Fibroblast of upper back skin (primary cell): ENCODE measurements at regions not wholly inside any gene's neighbourhood (a gene's known extent, or its start where the extent isn't known, plus 50 kb on each side); places are given as distances from the start of the nearest gene placed in this dataset.
A peak's percentile ranks its signal among the peaks of the same experiment; 100 is the strongest.

Experiments used
- DNase-seq: peaks from one replicate; pipeline ENCODE4 v3.0.0-alpha.2; 2013

DNA sequence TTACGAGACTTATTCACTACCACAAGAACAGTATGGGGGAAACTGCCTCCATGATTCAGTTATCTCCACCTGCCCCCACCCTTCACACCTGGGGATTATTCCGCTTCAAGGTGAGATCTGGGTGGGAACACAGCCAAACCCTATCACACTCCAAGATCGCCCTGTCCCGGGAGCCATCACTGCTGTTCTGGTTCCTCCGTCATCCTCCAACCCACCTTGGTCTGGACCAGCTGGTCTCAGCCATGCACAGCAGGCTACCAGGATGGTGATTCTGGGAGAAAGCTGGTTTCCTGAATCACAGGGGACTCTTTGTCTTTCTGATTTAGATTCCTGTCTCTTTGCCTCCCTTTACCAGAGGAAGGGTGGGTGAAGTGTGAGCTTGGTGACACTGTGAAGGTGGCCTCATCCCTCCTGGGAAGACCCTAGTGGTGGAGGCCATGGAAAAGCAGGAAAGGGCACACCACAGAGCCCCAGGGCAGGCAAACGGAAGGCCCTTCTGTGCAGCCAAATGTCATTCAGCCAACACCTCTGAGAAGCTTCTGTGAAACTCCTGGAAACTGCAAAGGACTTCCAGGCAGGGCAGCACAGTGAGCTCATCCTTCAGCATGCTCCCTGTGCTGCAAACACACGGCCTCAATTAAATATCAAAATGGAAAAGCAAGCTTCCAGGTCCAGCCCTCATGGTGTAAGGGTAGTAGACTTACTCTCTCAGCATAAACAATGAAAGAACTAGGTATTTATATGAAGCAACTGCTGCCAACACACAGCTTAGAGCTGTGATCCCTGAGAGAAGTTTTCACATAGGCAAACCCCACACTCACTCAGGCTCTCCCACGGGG is 169.8 kb downstream of the ANKRD60 start:
- no peak for DNase-seq

GRCh38 chr20:58056921-58057686 is 171.3 kb downstream of the ANKRD60 start:
- no peak for DNase-seq

- DNase-seq, result no peak
These were observed 172.3 kb downstream of the ANKRD60 start for GRCh38 chr20:58056021-58056591.

DNA sequence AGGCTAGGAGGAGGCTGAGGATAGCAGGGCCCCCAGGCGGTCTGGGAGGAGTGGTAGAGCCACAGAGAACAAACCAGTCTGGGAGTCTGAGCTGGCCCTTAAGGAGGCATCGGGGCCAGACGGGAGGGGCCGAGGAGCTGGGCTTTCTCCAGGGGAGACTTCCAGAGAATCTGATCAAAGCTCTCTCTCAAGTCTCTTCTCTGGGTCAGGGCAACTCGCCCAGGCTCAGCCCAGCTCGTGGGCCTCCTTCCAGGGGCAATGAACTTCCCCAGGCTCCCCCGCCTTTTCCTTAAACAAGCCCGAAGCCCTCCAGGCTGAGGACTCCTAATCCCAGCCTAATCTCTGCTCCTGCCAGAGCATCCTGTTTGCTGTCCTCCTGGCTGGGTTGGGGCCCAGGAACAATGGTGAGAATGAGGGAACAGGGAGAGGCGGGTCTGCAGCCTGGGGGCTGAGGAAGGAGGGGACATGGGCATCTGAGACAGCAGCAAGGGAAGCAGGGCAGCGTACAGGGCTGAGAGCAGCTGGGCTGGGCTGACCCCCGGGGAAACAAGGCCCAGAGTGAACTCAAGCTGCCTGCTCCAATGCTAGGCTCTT is 173.6 kb downstream of the ANKRD60 start:
- no peak for DNase-seq

DNA sequence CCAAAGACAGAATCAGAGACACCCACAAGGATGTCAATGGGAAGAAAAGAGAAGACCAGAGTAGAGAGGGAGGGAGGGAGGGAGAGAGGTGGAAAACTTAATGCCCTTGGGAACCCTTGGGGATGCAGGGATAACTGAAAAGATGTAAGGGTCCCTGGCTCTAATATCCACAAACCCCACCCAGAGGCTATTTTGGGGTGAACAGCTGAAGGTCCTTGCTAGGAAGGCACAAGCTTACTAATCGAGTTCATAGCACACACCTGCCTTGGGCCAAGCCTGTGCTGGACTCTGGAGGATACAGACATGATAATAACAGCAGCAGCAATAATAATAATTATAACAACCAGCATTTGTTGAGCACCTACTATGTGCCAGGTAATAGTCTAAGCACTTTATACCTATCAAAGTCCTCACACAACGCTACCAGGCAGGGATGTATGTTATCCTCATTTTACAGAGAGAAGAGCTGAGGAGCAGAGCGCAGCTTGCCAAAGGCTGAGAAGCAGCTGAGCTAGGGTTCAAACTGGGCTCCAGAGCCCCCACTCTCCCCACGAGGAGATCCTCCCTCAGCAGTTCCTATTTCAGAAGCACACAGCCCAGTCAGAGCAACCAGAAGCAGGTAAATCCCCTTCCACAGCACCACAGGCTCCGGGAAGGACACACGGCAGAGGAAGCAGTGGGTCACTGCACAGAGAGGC is 174.2 kb downstream of the ANKRD60 start:
- no peak for DNase-seq

- DNase-seq, result no peak
These were observed 174.9 kb downstream of the ANKRD60 start for GRCh38 chr20:58053391-58054055.

DNA sequence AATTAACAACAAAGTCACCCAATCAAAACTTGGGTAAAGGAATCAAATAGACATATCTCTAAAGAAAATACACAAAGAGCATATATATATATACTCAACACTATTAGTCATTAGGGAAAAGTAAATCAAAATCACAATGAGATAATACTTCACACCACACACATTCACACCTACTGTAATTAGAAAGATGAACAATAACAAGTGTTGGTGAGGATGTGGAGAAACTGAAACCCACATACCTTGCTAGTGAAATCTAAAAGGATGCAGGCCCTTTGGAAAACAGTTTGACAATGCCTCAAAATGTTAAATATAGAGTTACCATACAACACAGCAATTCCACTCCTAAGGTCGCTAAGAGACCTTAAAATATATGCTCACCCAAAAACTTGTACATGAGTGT is 177.1 kb downstream of the ANKRD60 start:
- no peak for DNase-seq

DNA sequence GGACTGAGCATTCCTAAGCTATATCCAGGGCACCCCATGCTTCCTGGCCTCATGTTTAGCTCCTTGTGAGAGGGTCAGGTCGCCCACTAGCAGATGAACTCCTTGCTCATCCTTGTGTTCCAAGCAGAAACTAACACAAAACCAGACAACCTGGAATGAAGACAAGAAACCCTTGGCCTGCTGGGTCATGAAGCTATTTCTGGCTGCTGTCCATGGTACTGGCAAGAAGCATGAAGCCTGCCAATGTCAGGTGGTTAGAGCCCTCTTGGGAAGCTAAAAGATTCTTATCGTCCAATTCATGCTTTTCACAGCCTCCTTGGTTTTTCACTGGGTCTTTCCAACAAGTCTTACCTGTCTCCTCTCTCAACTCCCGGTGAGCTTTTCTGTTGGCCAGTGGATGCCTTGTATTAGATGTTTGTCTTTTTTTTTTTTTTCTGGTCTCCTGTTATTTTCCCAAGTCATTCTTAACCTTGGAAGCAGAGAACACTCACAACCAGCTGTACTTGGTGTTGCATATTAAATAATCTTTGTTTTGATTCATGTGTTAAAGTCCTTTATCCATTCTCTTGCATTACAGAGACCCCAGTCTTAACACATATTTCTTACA is 180.3 kb downstream of the ANKRD60 start:
- peak; percentile 74 for DNase-seq

DNA sequence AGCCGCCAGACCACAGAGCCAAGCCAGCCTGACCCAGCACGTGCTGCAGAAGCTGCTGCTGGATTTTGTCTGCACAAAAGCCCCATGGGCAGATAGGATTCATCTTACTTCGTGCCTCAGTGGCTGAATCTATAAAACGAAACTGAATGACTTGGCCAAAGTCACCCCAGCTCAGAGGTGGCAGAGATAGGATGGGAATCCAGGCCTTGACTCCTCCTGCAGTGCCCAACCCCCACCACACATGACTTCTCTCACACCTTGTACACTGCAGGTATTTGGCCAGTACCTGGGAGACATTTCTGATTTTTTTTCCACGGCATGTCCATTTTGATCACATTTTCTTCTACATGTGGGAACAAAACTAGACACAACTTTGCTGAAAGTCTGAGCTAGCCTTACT is 182.1 kb downstream of the ANKRD60 start:
- DNase-seq, result no peak

- DNase-seq, result no peak
These were observed 182.9 kb downstream of the ANKRD60 start for GRCh38 chr20:58045579-58045978.

DNA sequence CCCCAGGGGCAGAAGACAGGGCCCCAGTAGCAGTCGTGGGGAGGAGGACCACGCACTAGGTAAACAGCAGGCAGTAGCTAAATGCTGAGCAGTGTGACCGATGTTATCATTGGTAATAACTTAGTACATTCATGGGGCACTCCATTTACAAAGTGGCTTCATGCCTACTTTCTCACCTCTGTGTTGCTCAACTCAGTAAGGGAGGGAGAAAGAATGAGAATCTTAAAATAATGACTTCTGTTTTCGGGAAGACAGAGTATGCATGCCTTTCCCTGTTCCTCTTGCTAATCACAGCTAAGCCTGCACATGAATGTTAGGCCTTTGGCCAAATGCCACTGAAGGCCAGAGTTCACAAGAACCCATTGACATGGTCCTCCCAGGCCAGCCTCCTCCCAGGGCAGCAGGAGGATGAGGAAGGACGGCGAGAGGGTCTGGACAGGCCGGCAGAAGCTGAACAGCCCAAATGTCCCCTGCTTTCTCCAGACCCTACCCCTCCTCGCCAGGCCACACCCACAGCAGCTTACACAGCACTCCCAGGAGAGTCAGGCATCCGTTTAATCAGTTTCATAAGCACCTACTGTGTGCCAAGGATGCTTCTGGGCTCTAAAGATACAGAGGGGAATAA is 183.4 kb downstream of the ANKRD60 start:
- DNase-seq, result no peak

DNA sequence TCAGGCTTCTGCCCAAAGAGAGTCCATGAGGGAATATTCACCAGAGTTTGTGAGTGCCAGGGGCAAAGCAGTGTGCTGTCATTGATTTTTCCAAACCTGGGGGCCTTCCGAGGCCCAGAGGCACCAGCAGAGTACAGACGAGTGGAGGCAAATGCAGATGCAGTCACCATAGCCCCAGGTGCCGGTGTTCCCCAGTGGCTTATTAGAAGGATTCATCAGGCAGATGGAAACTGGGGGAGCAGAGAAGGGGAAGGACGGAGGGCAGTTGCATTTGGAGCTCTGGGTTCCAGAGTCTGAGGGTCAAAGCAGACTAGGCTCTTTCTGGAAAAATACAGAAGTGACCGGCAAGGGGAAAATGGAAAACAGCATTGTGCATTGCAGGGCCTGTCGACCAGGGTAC is 184.2 kb downstream of the ANKRD60 start:
- DNase-seq, result no peak

- no peak for DNase-seq
These were observed 185.0 kb downstream of the ANKRD60 start for GRCh38 chr20:58043236-58044140.

DNA sequence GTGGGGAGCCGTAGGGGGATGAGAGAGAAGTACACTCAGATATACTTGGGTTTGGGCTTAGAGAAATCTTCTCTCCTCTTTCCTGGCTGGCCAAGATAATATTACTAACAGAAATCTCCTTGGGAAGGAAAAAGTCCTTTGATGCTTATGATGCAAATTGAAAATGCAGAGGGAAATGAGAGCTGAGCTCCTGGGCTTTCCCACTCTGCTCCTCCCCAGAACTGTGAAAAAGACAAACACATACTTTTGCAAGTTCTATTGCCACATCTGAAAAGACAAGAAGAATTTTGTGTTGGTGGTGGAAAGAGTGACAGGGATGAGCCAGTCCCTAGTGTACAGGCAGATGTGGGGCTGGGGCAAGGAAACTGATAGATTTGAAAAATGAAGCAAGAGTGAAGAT is 185.9 kb downstream of the ANKRD60 start:
- DNase-seq, result no peak

DNA sequence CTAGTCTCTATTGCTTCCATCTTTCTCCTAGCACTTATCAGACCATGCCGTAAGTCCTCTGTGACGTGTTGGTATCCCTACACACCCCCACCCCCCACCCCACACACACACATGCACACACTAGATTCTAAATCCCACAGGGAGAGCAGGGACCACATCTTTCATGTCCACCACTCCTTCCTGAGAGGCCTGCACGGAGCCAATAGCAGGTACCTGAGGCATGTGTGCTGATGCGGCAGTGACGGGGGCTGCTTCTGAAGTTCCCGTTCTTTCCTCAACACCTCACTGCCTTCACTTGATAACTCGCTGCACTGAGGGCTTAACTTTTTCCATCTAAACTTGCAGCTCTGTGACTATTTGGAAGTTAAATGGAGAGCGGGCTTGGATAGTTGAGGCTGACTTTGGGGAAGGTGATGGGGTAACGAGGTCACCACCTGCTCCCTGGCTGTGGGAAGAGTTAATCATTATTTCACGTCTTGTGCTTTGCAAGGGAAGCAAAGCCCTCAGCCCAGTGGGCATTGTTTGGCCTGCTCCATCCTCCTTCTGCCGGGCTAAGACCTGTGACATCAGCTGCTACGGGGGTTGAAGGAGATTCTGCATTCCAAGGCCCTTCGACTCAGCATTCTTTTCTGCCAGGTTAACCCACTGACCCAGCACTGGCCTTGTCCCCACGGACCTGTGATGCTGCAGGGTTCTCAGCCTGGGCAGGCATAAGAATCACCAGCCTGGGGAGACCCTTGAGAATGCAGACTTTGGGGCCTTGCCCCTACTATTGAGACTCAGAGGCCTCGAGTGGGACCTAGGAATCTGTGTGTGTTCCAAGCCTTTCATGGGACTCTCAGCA is 187.8 kb downstream of the ANKRD60 start:
- DNase-seq, result no peak

DNA sequence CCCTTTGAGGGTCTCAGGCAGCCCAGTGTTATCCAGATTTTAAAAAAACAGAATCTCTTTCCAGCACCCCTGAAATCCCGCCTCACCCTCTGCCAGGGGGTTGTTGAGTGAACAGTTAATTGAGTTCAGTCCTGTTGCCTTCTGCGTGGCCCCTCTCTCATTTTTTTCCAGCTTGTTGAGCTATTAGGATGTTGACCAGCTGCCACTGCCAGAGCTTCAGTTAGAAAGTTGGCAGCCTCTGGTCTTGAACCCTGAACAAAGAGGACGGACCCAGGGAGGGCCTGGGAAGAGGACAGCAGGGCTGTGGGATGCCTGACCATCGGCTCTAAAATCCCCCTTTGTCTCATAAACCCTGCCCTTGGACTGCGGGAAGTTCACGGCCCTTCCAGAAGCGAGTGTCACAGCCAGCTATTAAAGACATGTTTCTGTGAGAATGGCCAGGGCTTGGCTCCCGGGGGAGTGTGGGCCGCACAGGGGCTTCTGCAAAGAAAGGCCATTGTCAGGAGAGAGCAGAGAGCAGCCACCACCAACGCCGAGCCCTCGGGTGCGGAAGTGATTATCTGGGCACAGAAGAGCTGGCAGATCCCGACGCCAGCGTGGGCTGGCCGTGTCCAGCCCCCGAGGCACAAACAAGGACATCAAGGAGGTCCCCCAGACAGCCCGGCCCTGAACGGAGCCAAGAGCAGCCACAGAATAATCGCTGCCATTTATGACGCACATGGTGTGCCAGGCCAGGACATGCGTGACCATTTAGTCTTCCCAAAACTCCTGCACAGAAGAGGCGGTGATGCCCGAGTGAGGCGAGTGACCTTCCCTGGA is 189.0 kb downstream of the ANKRD60 start:
- DNase-seq, result no peak

DNA sequence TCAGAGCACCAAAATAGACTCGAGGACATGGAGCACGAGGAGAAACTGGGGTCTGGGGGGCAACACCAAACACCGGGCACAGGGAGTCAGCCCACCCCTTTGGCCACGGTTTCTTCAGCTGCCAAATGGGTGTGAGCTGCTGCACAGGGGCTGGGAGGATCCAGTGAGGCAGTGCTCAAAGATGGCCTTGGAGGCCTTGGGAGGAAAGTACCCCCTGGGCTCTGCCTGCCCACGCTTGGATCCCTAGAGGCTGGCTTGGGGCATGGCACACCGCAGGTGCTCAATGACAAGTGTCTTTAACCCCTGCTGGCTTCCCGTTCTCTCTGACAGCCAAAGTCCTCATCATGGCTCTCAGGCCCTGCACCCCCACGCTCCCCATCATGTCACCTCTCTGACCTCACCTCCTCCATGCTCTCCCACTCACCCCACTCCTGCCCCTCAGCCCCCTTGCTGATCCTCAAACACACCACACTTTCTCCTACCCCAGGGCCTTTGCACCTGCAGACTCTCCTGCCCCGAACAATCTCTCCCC is 190.3 kb downstream of the ANKRD60 start:
- no peak for DNase-seq

DNA sequence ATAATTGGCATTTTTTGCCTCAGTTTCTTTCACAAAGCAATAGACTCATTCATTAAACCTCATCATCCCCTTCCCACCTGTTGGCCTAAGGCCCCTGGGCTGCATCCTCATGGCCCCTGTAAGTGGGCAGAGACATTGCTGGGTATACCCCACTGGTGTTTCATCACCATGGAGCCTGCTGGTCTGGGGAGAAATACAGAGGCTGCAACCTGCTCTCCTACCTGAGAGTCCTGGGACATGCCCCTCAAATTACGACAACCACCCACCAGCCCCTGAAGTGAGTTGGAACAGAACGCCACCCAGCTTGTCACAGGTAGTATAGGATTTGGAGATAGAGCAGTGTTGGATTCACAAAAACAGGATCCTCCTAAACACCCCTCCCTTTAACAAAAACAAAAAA is 190.8 kb downstream of the ANKRD60 start:
- DNase-seq, result no peak
